ENCODE measurements at regions not wholly inside any gene's neighbourhood (a gene's known extent, or its start where the extent isn't known, plus 50 kb on each side); places are given as distances from the start of the nearest gene placed in this dataset.
"Not testable (repeated sequence)": the region's sequence is repeated elsewhere in the genome, so short reads cannot be mapped to it uniquely, and the experiment has no call there.

- peak; percentile 21 for DNase-seq (ENCODE audit: low spot score)
- Histone ChIP-seq H3K4me3 (no peak overlapping the region), H3K27ac (no peak overlapping the region)
- no peak for TF ChIP-seq CTCF (IDR thresholded peaks at IDR 0.05)
These were observed 231.4 kb downstream of the ALG10 start for GRCh38 chr12:34253674-34254073.

GRCh38 chr12:34257093-34257492 lies 234.8 kb downstream of the ALG10 start:
- no peak for DNase-seq (ENCODE audit: low spot score)
- Histone ChIP-seq H3K27ac (no peak overlapping the region), H3K4me3 (no peak overlapping the region)
- TF ChIP-seq CTCF (IDR thresholded peaks at IDR 0.05), result no peak

GRCh38 chr12:34262140-34262539 lies 239.8 kb downstream of the ALG10 start:
- H3K4me3 ChIP-seq; H3K27ac ChIP-seq; DNase-seq (ENCODE audit: low spot score): not testable (repeated sequence)

- TF ChIP-seq CTCF (IDR thresholded peaks at IDR 0.05), result no peak
- DNase-seq (ENCODE audit: low spot score), result no peak
- H3K4me3 ChIP-seq, result no peak overlapping the region
- H3K27ac ChIP-seq, result no peak overlapping the region
These were observed 241.8 kb downstream of the ALG10 start for GRCh38 chr12:34264110-34264509.

GRCh38 chr12:34273703-34274102 lies 251.4 kb downstream of the ALG10 start:
- H3K4me3 ChIP-seq, result not testable (repeated sequence)

GRCh38 chr12:34275129-34275528 lies 252.8 kb downstream of the ALG10 start:
- Histone ChIP-seq H3K27ac (no peak overlapping the region), H3K4me3 (no peak overlapping the region)
- no peak for DNase-seq (ENCODE audit: low spot score)
- no peak for TF ChIP-seq CTCF (IDR thresholded peaks at IDR 0.05)

More at GRCh38 chr12:34273703-34274102, 251.4 kb downstream of the ALG10 start:
- not testable (repeated sequence) for H3K27ac ChIP-seq; DNase-seq (ENCODE audit: low spot score)

GRCh38 chr12:34286483-34286882 lies 264.2 kb downstream of the ALG10 start:
- DNase-seq (ENCODE audit: low spot score), result no peak
- Histone ChIP-seq H3K27ac (no peak overlapping the region), H3K4me3 (no peak overlapping the region)
- no peak for TF ChIP-seq CTCF (IDR thresholded peaks at IDR 0.05)

GRCh38 chr12:34286934-34287333 lies 264.6 kb downstream of the ALG10 start:
- DNase-seq (ENCODE audit: low spot score), result peak; percentile 35
- Histone ChIP-seq H3K27ac (no peak overlapping the region), H3K4me3 (no peak overlapping the region)
- TF ChIP-seq CTCF (IDR thresholded peaks at IDR 0.05), result no peak

Data from coronary artery (tissue), 2 donors.